ENCODE measurements at regions not wholly inside any gene's neighbourhood (a gene's known extent, or its start where the extent isn't known, plus 50 kb on each side); places are given as distances from the start of the nearest gene placed in this dataset.

DNA sequence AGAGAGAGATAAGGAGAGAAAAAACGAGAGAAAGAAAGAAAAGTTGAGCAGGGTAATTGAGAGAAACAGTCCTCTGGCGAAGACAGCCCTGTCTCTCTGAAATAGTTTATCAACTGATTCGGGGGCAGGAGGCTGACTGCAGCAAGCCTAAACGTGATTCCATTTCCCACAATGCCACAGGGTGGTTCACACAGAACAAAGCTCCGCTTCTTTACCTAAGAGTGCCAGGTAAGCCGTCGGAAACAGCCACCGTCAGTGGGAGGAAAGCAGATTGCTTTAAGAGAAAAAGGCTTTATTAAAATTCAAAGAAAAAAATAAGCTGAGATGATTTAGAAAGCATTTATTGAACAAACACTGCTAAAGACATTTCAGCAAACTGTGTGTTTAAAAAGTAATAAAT, 271.4 kb upstream of the POU3F3 start:
- DNase-seq: no peak
- Histone ChIP-seq H3K4me3 (ENCODE audit: control insufficient read depth in 1 of 2, extremely low read depth in 1 of 2, low read length in 1 of 2) (no peak overlapping the region), H3K27ac (ENCODE audit: low read length) (no peak overlapping the region), H3K36me3 (ENCODE audit: control insufficient read depth in 2 of 2, extremely low read depth in 1 of 2, insufficient read depth in 1 of 2, low read length in 1 of 2) (no peaks in the 10 kb centered on the region), H3K4me1 (ENCODE audit: control insufficient read depth in 1 of 2, extremely low read depth in 1 of 2, insufficient read depth in 2 of 2, low read length in 2 of 2) (no peaks in the 10 kb centered on the region), H3K27me3 (replicated peaks in 1 of 2; ENCODE audit: control insufficient read depth in 2 of 2, extremely low read depth in 1 of 2, insufficient read depth in 2 of 2, low read length in 1 of 2) (no peaks in the 10 kb centered on the region), H3K9me3 (no peaks in the 10 kb centered on the region)
- H3K9me3 Mint-ChIP-seq: peaks cover 0 to 3% (median 3%) of the 10 kb centered on the region in 3 donors
- H3K4me1 Mint-ChIP-seq: no peaks in the 10 kb centered on the region
- no peak overlapping the region for H3K4me3 Mint-ChIP-seq
- POLR2A ChIA-PET: no interaction called here
- no peaks in the 10 kb centered on the region for H3K36me3 Mint-ChIP-seq
- ATAC-seq (replicated peaks in 1 of 4): no peak
- H3K27me3 Mint-ChIP-seq: peaks cover 0 to 4% of the 10 kb centered on the region in 2 donors
- CTCF ChIA-PET: no interaction called here
- H3K27ac Mint-ChIP-seq: no peak overlapping the region
- 50% methylated on average over 1 of the region's 8 CpGs for WGBS (ENCODE audit: insufficient coverage)

DNA sequence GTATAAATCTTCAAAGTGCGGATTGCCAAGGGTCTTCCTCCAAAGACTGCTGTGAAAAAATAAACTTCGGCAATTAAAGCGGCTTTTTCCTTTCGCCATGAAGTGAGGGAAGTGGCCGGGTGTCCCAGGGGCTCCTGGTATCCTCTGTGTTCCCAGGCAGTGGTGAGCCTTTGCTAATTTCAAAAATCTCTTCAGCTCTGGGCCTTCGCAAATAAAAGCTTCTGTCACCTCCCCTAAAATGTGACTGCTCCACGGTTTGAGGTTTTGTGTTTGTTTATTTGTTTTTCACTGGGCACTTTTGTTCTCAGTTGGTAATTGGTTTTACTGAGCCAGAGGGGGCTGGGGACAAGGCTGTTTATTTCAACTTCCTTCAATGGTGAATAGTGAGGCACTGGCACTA, 270.1 kb upstream of the POU3F3 start:
- ChIA-PET CTCF (interaction anchor here in 1 of 2 donors (0.6 kb wide), 1 partner anchor 12 kb away, joined by 3 read pairs; no protein-coding TSS in a partner anchor), POLR2A (no interaction called here)
- Histone ChIP-seq H3K9me3 (no peaks in the 10 kb centered on the region), H3K36me3 (ENCODE audit: control insufficient read depth in 2 of 2, extremely low read depth in 1 of 2, insufficient read depth in 1 of 2, low read length in 1 of 2) (no peaks in the 10 kb centered on the region), H3K4me1 (ENCODE audit: control insufficient read depth in 1 of 2, extremely low read depth in 1 of 2, insufficient read depth in 2 of 2, low read length in 2 of 2) (no peaks in the 10 kb centered on the region), H3K27me3 (replicated peaks in 1 of 2; ENCODE audit: control insufficient read depth in 2 of 2, extremely low read depth in 1 of 2, insufficient read depth in 2 of 2, low read length in 1 of 2) (no peaks in the 10 kb centered on the region), H3K27ac (ENCODE audit: low read length) (no peak overlapping the region), H3K4me3 (ENCODE audit: control insufficient read depth in 1 of 2, extremely low read depth in 1 of 2, low read length in 1 of 2) (no peak overlapping the region)
- H3K27me3 Mint-ChIP-seq: no peaks in the 10 kb centered on the region
- ATAC-seq (replicated peaks in 1 of 4): no peak
- H3K4me3 Mint-ChIP-seq: no peak overlapping the region
- no peak for DNase-seq
- peaks cover 0 to 3% (median 3%) of the 10 kb centered on the region in 3 donors for H3K9me3 Mint-ChIP-seq
- 93% methylated on average over 5 of the region's 7 CpGs for WGBS (ENCODE audit: insufficient coverage)
- H3K27ac Mint-ChIP-seq: no peak overlapping the region
- no peaks in the 10 kb centered on the region for H3K4me1 Mint-ChIP-seq
- H3K36me3 Mint-ChIP-seq: no peaks in the 10 kb centered on the region

DNA sequence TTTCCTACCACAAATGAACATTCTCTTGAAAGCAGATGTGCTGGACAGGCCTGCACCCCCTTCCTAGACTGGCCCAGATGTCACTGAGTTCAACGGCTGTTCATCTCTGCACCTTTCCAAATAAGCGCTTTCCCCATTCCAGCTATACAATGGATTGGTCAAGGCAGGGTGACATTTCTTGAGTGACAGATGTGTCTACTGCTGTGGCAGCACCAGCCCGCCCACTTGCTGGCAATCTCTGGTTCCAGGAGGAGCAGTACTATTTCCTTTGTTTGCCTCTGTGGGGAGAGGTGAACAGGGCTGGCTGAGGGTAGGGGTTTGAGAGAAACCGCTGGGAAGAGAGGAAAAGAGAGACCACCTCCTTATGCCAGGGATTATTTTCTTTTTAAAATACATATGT, 269.5 kb upstream of the POU3F3 start:
- no peak overlapping the region for H3K27ac Mint-ChIP-seq
- no peaks in the 10 kb centered on the region for H3K27me3 Mint-ChIP-seq
- ATAC-seq (replicated peaks in 1 of 4) (no peak), DNase-seq (no peak)
- Histone ChIP-seq H3K27me3 (replicated peaks in 1 of 2; ENCODE audit: control insufficient read depth in 2 of 2, extremely low read depth in 1 of 2, insufficient read depth in 2 of 2, low read length in 1 of 2) (no peaks in the 10 kb centered on the region), H3K9me3 (no peaks in the 10 kb centered on the region), H3K36me3 (ENCODE audit: control insufficient read depth in 2 of 2, extremely low read depth in 1 of 2, insufficient read depth in 1 of 2, low read length in 1 of 2) (no peaks in the 10 kb centered on the region), H3K27ac (ENCODE audit: low read length) (no peak overlapping the region), H3K4me1 (ENCODE audit: control insufficient read depth in 1 of 2, extremely low read depth in 1 of 2, insufficient read depth in 2 of 2, low read length in 2 of 2) (no peaks in the 10 kb centered on the region), H3K4me3 (ENCODE audit: control insufficient read depth in 1 of 2, extremely low read depth in 1 of 2, low read length in 1 of 2) (no peak overlapping the region)
- POLR2A ChIA-PET: no interaction called here
- CTCF ChIA-PET: interaction anchor here in 1 of 2 donors (0.6 kb wide), 1 partner anchor 13 kb away, joined by 3 read pairs; no protein-coding TSS in a partner anchor
- no CpG with 5 or more reads among the region's 4 CpGs for WGBS (ENCODE audit: insufficient coverage)
- H3K4me3 Mint-ChIP-seq: no peak overlapping the region
- no peaks in the 10 kb centered on the region for H3K36me3 Mint-ChIP-seq
- peaks cover under 1 to 3% (median 3%) of the 10 kb centered on the region in 3 donors for H3K9me3 Mint-ChIP-seq
- H3K4me1 Mint-ChIP-seq: no peaks in the 10 kb centered on the region

- H3K36me3 ChIP-seq (ENCODE audit: control insufficient read depth in 2 of 2, extremely low read depth in 1 of 2, insufficient read depth in 1 of 2, low read length in 1 of 2): no peaks in the 10 kb centered on the region
- H3K27ac Mint-ChIP-seq: no peak overlapping the region
- no peak for ATAC-seq (replicated peaks in 1 of 4)
- no peak overlapping the region for H3K4me3 Mint-ChIP-seq
- ChIA-PET CTCF (no interaction called here), POLR2A (no interaction called here)
- H3K36me3 Mint-ChIP-seq: no peaks in the 10 kb centered on the region
- H3K27me3 Mint-ChIP-seq: peaks cover 0 to 5% of the 10 kb centered on the region in 2 donors
- 93% methylated on average over 2 of the region's 3 CpGs for WGBS (ENCODE audit: insufficient coverage)
- peaks cover 7 to 16% (median 7%) of the 10 kb centered on the region in 3 donors for H3K9me3 Mint-ChIP-seq
- no peaks in the 10 kb centered on the region for H3K27me3 ChIP-seq (replicated peaks in 1 of 2; ENCODE audit: control insufficient read depth in 2 of 2, extremely low read depth in 1 of 2, insufficient read depth in 2 of 2, low read length in 1 of 2)
- H3K4me3 ChIP-seq (ENCODE audit: control insufficient read depth in 1 of 2, extremely low read depth in 1 of 2, low read length in 1 of 2): no peak overlapping the region
- H3K27ac ChIP-seq (ENCODE audit: low read length): no peak overlapping the region
- no peaks in the 10 kb centered on the region for H3K9me3 ChIP-seq
- no peaks in the 10 kb centered on the region for H3K4me1 ChIP-seq (ENCODE audit: control insufficient read depth in 1 of 2, extremely low read depth in 1 of 2, insufficient read depth in 2 of 2, low read length in 2 of 2)
- no peaks in the 10 kb centered on the region for H3K4me1 Mint-ChIP-seq
- no peak for DNase-seq
Measured at GRCh38 chr2:104595576-104595975, 258.3 kb upstream of the POU3F3 start.

GRCh38 chr2:104597942-104598341, 256.0 kb upstream of the POU3F3 start:
- DNase-seq (no peak), ATAC-seq (replicated peaks in 1 of 4) (no peak)
- Mint-ChIP-seq H3K27ac (no peak overlapping the region), H3K4me3 (no peak overlapping the region), H3K27me3 (peaks cover 0 to 5% of the 10 kb centered on the region in 2 donors), H3K4me1 (no peaks in the 10 kb centered on the region), H3K36me3 (no peaks in the 10 kb centered on the region), H3K9me3 (peaks cover 3 to 5% (median 4%) of the 10 kb centered on the region in 3 donors)
- Histone ChIP-seq H3K4me3 (ENCODE audit: control insufficient read depth in 1 of 2, extremely low read depth in 1 of 2, low read length in 1 of 2) (no peak overlapping the region), H3K27me3 (replicated peaks in 1 of 2; ENCODE audit: control insufficient read depth in 2 of 2, extremely low read depth in 1 of 2, insufficient read depth in 2 of 2, low read length in 1 of 2) (no peaks in the 10 kb centered on the region), H3K4me1 (ENCODE audit: control insufficient read depth in 1 of 2, extremely low read depth in 1 of 2, insufficient read depth in 2 of 2, low read length in 2 of 2) (no peaks in the 10 kb centered on the region), H3K36me3 (ENCODE audit: control insufficient read depth in 2 of 2, extremely low read depth in 1 of 2, insufficient read depth in 1 of 2, low read length in 1 of 2) (no peaks in the 10 kb centered on the region), H3K9me3 (no peaks in the 10 kb centered on the region), H3K27ac (ENCODE audit: low read length) (no peak overlapping the region)
- POLR2A ChIA-PET: no interaction called here
- CTCF ChIA-PET: no interaction called here
- WGBS (ENCODE audit: insufficient coverage): no CpG with 5 or more reads among the region's 2 CpGs

DNA sequence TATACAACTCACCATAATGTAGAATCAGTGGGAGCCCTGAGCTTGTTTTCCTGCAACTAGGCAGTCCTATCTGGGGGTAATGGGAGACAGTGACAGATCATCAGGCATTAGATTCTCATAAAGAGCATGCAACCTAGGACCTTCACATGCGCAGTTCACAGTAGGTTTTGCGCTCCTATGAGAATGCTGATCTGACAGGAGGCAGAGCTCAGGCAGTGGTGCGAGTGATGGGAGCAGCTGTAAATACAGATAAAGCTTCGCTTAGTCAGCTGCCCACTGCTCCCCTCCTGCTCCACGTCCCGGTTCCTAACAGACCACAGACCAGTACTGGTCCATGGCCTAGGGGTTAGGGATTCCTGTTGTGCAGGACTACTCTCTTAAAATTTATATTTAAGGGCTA, 255.3 kb upstream of the POU3F3 start:
- H3K36me3 Mint-ChIP-seq: no peaks in the 10 kb centered on the region
- no peaks in the 10 kb centered on the region for H3K4me1 Mint-ChIP-seq
- no CpG with 5 or more reads among the region's 6 CpGs for WGBS (ENCODE audit: insufficient coverage)
- no peaks in the 10 kb centered on the region for H3K9me3 ChIP-seq
- H3K27ac ChIP-seq (ENCODE audit: low read length): no peak overlapping the region
- POLR2A ChIA-PET: no interaction called here
- H3K4me3 Mint-ChIP-seq: no peak overlapping the region
- CTCF ChIA-PET: no interaction called here
- DNase-seq (no peak), ATAC-seq (replicated peaks in 1 of 4) (no peak)
- peaks cover 0 to 5% of the 10 kb centered on the region in 2 donors for H3K27me3 Mint-ChIP-seq
- H3K27me3 ChIP-seq (replicated peaks in 1 of 2; ENCODE audit: control insufficient read depth in 2 of 2, extremely low read depth in 1 of 2, insufficient read depth in 2 of 2, low read length in 1 of 2): no peaks in the 10 kb centered on the region
- no peaks in the 10 kb centered on the region for H3K36me3 ChIP-seq (ENCODE audit: control insufficient read depth in 2 of 2, extremely low read depth in 1 of 2, insufficient read depth in 1 of 2, low read length in 1 of 2)
- H3K4me1 ChIP-seq (ENCODE audit: control insufficient read depth in 1 of 2, extremely low read depth in 1 of 2, insufficient read depth in 2 of 2, low read length in 2 of 2): no peaks in the 10 kb centered on the region
- H3K27ac Mint-ChIP-seq: no peak overlapping the region
- peaks cover 3 to 5% (median 4%) of the 10 kb centered on the region in 3 donors for H3K9me3 Mint-ChIP-seq
- no peak overlapping the region for H3K4me3 ChIP-seq (ENCODE audit: control insufficient read depth in 1 of 2, extremely low read depth in 1 of 2, low read length in 1 of 2)

Measured in T-cell (primary cell).